GM20000 (cell line): ENCODE measurements at regions not wholly inside any gene's neighbourhood (a gene's known extent, or its start where the extent isn't known, plus 50 kb on each side); places are given as distances from the start of the nearest gene placed in this dataset.

Experiments
- DNase-seq: peaks from one replicate; pipeline ENCODE4 v3.0.0; 2012; ENCODE audit warnings: low spot score
- CTCF ChIP-seq: IDR thresholded peaks from 2 replicates; pipeline ENCODE4 v1.5.1; 2012; ENCODE audit warnings: mild to moderate bottlenecking, control low read depth; ENCODE audit errors: extremely low read depth, missing control alignments

GRCh38 chr4:115655626-115656025 lies 542.2 kb upstream of the NDST4 start:
- no peak for DNase-seq
- TF ChIP-seq CTCF: no peak

GRCh38 chr4:115648786-115649185 lies 535.4 kb upstream of the NDST4 start:
- TF ChIP-seq CTCF: no peak
- DNase-seq: no peak

- no peak for DNase-seq
- no peak for TF ChIP-seq CTCF
Observed at GRCh38 chr4:115629270-115629669, 515.9 kb upstream of the NDST4 start.

GRCh38 chr4:115609631-115610030 lies 496.2 kb upstream of the NDST4 start:
- no peak for DNase-seq

GRCh38 chr4:115607311-115607710 lies 493.9 kb upstream of the NDST4 start:
- no peak for TF ChIP-seq CTCF

More at GRCh38 chr4:115609631-115610030, 496.2 kb upstream of the NDST4 start:
- no peak for TF ChIP-seq CTCF

GRCh38 chr4:115596265-115597001 lies 483.0 kb upstream of the NDST4 start:
- TF ChIP-seq CTCF: no peak
- DNase-seq: no peak

More at GRCh38 chr4:115607311-115607710, 493.9 kb upstream of the NDST4 start:
- no peak for DNase-seq

- no peak for TF ChIP-seq CTCF
- no peak for DNase-seq
Observed at GRCh38 chr4:115580901-115581300, 467.5 kb upstream of the NDST4 start.
